SK-N-SH (cell line): ENCODE measurements at regions not wholly inside any gene's neighbourhood (a gene's known extent, or its start where the extent isn't known, plus 50 kb on each side); places are given as distances from the start of the nearest gene placed in this dataset.

Source experiments
- CTCF ChIA-PET: fragments of 300-600, 350-600 bp; formaldehyde crosslinking; extraction: SDS; loops from one replicate; lab custom pipeline; 2021; lab: Yijun Ruan, JAX
- POLR2A ChIA-PET: fragments of 350-600 bp; sonication (Branson Sonifier 250); formaldehyde crosslinking; extraction: SDS; loops from one replicate; lab custom pipeline; 2020; ENCODE audit warnings: antibody characterized with exemption, inconsistent platforms; lab: Yijun Ruan, JAX
- DNase-seq: peaks from one replicate; pipeline ENCODE4 v3.0.0; 2012
- H2AFZ ChIP-seq: fragments of 200-600 bp; sonication (generic); 2 replicates; pipeline ENCODE4 v1.8.1; 2016; ENCODE audit warnings: antibody characterized with exemption, mild to moderate bottlenecking, low read depth
- H3F3A ChIP-seq: fragments of 200-600 bp; sonication (generic); replicated peaks from 2 replicates; pipeline ENCODE3; 2016; ENCODE audit warnings: antibody characterized with exemption, mild to moderate bottlenecking; ENCODE audit not compliant: insufficient read depth
- H3K27ac ChIP-seq, 2 experiments: fragments of 200-500 bp in 1 of 2; fragments of 200-600 bp in 1 of 2; sonication (Bioruptor generic) in 1 of 2; sonication (generic), shearing (Covaris generic) in 1 of 2; 2 replicates each; pipeline versions ENCODE4 v1.5.1 to v1.6.1; 2014 to 2016; ENCODE audit warnings: low read depth in 2 of 2, inconsistent platforms in 1 of 2, low read length in 1 of 2, mild to moderate bottlenecking in 1 of 2, mixed read lengths in 1 of 2
- H3K27me3 ChIP-seq: fragments of 200-600 bp; sonication (generic), shearing (Covaris generic); 2 replicates; pipeline ENCODE4 v1.6.1; 2016; ENCODE audit warnings: mixed run types; ENCODE audit not compliant: insufficient read depth
- H3K36me3 ChIP-seq, 2 experiments: fragments of 200-500 bp in 1 of 2; fragments of 200-600 bp in 1 of 2; sonication (Bioruptor generic) in 1 of 2; sonication (generic) in 1 of 2; replicated peaks in 1 of 2; 2 replicates each; pipeline versions ENCODE3 to v1.5.1; 2014 to 2016; ENCODE audit warnings: low read length in 1 of 2, mild to moderate bottlenecking in 1 of 2; ENCODE audit not compliant: insufficient read depth in 2 of 2, control insufficient read depth in 1 of 2
- H3K4me1 ChIP-seq, 2 experiments: fragments of 200-500 bp in 1 of 2; fragments of 200-600 bp in 1 of 2; sonication (Bioruptor generic) in 1 of 2; sonication (generic), shearing (Covaris generic) in 1 of 2; 2 replicates each; pipeline versions ENCODE4 v1.5.1 to v1.6.1; 2014 to 2016; ENCODE audit warnings: low read depth in 1 of 2, low read length in 1 of 2, mixed run types in 1 of 2; ENCODE audit not compliant: insufficient read depth in 2 of 2, control insufficient read depth in 1 of 2
- H3K4me2 ChIP-seq: fragments of 200-600 bp; sonication (generic), shearing (Covaris generic); 2 replicates; pipeline ENCODE4 v1.6.1; 2017; ENCODE audit warnings: mixed run types
- H3K4me3 ChIP-seq, 2 experiments: fragments of 200-500 bp in 1 of 2; fragments of 200-600 bp in 1 of 2; sonication (Bioruptor generic) in 1 of 2; sonication (generic), shearing (Covaris generic) in 1 of 2; 2 replicates each; pipeline versions ENCODE4 v1.5.1 to v1.8.1; 2014 to 2016; ENCODE audit warnings: low read depth in 2 of 2, inconsistent platforms in 1 of 2, low read length in 1 of 2, mild to moderate bottlenecking in 1 of 2, mixed read lengths in 1 of 2, moderate library complexity in 1 of 2
- H3K79me2 ChIP-seq: fragments of 200-600 bp; sonication (generic); 2 replicates; pipeline ENCODE4 v1.8.1; 2017; ENCODE audit warnings: mild to moderate bottlenecking; ENCODE audit not compliant: insufficient read depth
- H3K9ac ChIP-seq: fragments of 200-600 bp; sonication (generic); 2 replicates; pipeline ENCODE4 v1.6.1; 2017; ENCODE audit warnings: mixed run types
- H3K9me2 ChIP-seq: fragments of 200-600 bp; sonication (generic); 2 replicates; pipeline ENCODE4 v1.6.1; 2017; ENCODE audit warnings: mixed run types
- H3K9me3 ChIP-seq: fragments of 200-600 bp; sonication (generic); 2 replicates; pipeline ENCODE4 v1.6.1; 2017; ENCODE audit warnings: mixed run types, mild to moderate bottlenecking, moderate library complexity
- H4K20me1 ChIP-seq: fragments of 200-600 bp; sonication (generic); 2 replicates; pipeline ENCODE4 v1.6.1; 2017; ENCODE audit warnings: mild to moderate bottlenecking, mixed run types; ENCODE audit not compliant: insufficient read depth
- CTCF ChIP-seq: fragments of 200-600 bp; sonication (generic); IDR thresholded peaks from 2 replicates; pipeline ENCODE4 v1.6.1; 2017; ENCODE audit warnings: antibody characterized with exemption, mild to moderate bottlenecking, moderate library complexity
- EP300 ChIP-seq, 2 experiments: IDR thresholded peaks; 2 replicates each; pipeline versions ENCODE4 v1.4.0 to v1.6.1; 2012; ENCODE audit warnings: borderline replicate concordance in 1 of 2, low read depth in 1 of 2, low read length in 1 of 2
- EZH2phosphoT487 ChIP-seq: fragments of 200-600 bp; sonication (generic); IDR thresholded peaks from 2 replicates; pipeline ENCODE4 v1.6.1; 2017; ENCODE audit warnings: low read depth, mixed run types, mild to moderate bottlenecking, antibody characterized with exemption, moderate library complexity, borderline replicate concordance
- FOSL2 ChIP-seq: IDR thresholded peaks from 2 replicates; pipeline ENCODE4 v1.4.0; 2012; ENCODE audit warnings: low read depth, mild to moderate bottlenecking, moderate library complexity, borderline replicate concordance
- MEF2A ChIP-seq: IDR thresholded peaks from 2 replicates; pipeline ENCODE4 v1.4.0; 2012; ENCODE audit warnings: low read depth, borderline replicate concordance
- MXI1 ChIP-seq: IDR thresholded peaks from 2 replicates; pipeline ENCODE4 v1.6.1; 2012; ENCODE audit warnings: mild to moderate bottlenecking, low read depth, low read length, improper control_type of control experiment
- RCOR1 ChIP-seq: fragments of 150-350 bp; IDR thresholded peaks from 2 replicates; pipeline ENCODE4 v1.6.1; 2017; ENCODE audit warnings: antibody characterized with exemption, low read length
- RFX5 ChIP-seq: IDR thresholded peaks from 2 replicates; pipeline ENCODE4 v1.6.1; 2012; ENCODE audit warnings: mild to moderate bottlenecking, improper control_type of control experiment, low read length
- TAF1 ChIP-seq: IDR thresholded peaks from 2 replicates; pipeline ENCODE4 v1.6.1; 2012; ENCODE audit warnings: low read depth, mild to moderate bottlenecking, low read length, moderate library complexity, borderline replicate concordance
- TEAD4 ChIP-seq: IDR thresholded peaks from 2 replicates; pipeline ENCODE4 v1.4.0; 2012; ENCODE audit warnings: mild to moderate bottlenecking, borderline replicate concordance; ENCODE audit not compliant: insufficient read depth
- WGBS: methylation state at CpG from one replicate; pipeline ENCODE4 v1.1.6; 2017; ENCODE audit warnings: low lambda C conversion rate; 5-methylcytosine and 5-hydroxymethylcytosine counted together
- TF ChIP-seq, protein P1 (sequence below): IDR thresholded peaks from 2 replicates; pipeline ENCODE4; 2012
- TF ChIP-seq, protein P2 (sequence below): fragments of 150-350 bp; IDR thresholded peaks from 2 replicates; pipeline ENCODE4 v1.6.1; 2016; ENCODE audit warnings: mild to moderate bottlenecking, low read depth, low read length
- TF ChIP-seq, protein P3 (sequence below): IDR thresholded peaks from 2 replicates; pipeline ENCODE4 v1.6.1; 2012; ENCODE audit warnings: mild to moderate bottlenecking, low read depth, low read length, moderate library complexity
- TF ChIP-seq, protein P4 (sequence below): IDR thresholded peaks from 2 replicates; pipeline ENCODE4 v1.4.0; 2012; ENCODE audit warnings: low read depth

- no peaks in the 10 kb centered on the region for H3K9me3 ChIP-seq
- TF ChIP-seq, protein P1, sequence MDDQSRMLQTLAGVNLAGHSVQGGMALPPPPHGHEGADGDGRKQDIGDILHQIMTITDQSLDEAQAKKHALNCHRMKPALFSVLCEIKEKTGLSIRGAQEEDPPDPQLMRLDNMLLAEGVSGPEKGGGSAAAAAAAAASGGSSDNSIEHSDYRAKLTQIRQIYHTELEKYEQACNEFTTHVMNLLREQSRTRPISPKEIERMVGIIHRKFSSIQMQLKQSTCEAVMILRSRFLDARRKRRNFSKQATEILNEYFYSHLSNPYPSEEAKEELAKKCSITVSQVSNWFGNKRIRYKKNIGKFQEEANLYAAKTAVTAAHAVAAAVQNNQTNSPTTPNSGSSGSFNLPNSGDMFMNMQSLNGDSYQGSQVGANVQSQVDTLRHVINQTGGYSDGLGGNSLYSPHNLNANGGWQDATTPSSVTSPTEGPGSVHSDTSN, result no peak
- no peak for TF ChIP-seq RFX5
- TF ChIP-seq, protein P2, sequence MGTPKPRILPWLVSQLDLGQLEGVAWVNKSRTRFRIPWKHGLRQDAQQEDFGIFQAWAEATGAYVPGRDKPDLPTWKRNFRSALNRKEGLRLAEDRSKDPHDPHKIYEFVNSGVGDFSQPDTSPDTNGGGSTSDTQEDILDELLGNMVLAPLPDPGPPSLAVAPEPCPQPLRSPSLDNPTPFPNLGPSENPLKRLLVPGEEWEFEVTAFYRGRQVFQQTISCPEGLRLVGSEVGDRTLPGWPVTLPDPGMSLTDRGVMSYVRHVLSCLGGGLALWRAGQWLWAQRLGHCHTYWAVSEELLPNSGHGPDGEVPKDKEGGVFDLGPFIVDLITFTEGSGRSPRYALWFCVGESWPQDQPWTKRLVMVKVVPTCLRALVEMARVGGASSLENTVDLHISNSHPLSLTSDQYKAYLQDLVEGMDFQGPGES, result no peak
- TF ChIP-seq CTCF, result no peak; the same call in 1 of the 2 replicates
- no peak for TF ChIP-seq MEF2A
- TF ChIP-seq EP300 (IDR thresholded peaks at IDR 0.05; ENCODE audit: borderline replicate concordance in 1 of 2, low read depth in 1 of 2, low read length in 1 of 2), result no peak
- TF ChIP-seq, protein P3, sequence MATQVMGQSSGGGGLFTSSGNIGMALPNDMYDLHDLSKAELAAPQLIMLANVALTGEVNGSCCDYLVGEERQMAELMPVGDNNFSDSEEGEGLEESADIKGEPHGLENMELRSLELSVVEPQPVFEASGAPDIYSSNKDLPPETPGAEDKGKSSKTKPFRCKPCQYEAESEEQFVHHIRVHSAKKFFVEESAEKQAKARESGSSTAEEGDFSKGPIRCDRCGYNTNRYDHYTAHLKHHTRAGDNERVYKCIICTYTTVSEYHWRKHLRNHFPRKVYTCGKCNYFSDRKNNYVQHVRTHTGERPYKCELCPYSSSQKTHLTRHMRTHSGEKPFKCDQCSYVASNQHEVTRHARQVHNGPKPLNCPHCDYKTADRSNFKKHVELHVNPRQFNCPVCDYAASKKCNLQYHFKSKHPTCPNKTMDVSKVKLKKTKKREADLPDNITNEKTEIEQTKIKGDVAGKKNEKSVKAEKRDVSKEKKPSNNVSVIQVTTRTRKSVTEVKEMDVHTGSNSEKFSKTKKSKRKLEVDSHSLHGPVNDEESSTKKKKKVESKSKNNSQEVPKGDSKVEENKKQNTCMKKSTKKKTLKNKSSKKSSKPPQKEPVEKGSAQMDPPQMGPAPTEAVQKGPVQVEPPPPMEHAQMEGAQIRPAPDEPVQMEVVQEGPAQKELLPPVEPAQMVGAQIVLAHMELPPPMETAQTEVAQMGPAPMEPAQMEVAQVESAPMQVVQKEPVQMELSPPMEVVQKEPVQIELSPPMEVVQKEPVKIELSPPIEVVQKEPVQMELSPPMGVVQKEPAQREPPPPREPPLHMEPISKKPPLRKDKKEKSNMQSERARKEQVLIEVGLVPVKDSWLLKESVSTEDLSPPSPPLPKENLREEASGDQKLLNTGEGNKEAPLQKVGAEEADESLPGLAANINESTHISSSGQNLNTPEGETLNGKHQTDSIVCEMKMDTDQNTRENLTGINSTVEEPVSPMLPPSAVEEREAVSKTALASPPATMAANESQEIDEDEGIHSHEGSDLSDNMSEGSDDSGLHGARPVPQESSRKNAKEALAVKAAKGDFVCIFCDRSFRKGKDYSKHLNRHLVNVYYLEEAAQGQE, result no peak
- no peak for TF ChIP-seq RCOR1
- H3K4me3 ChIP-seq, result no peak overlapping the region
- no peak overlapping the region for H2AFZ ChIP-seq
- no peak for DNase-seq
- ChIA-PET CTCF (interaction anchor here (2.1 kb wide), 1 partner anchor 33 kb away, joined by 4 read pairs; no protein-coding TSS in a partner anchor), POLR2A (no interaction called here)
- H3K27ac ChIP-seq, result no peak overlapping the region
- no peaks in the 10 kb centered on the region; a peak in 1 of 4 replicates for H3K4me1 ChIP-seq
- H3K79me2 ChIP-seq, result no peaks in the 10 kb centered on the region
- H3K36me3 ChIP-seq, result no peaks in the 10 kb centered on the region
- H3F3A ChIP-seq, result no peaks in the 10 kb centered on the region
- no peaks in the 10 kb centered on the region for H4K20me1 ChIP-seq
- no peaks in the 10 kb centered on the region; the same call in 1 of the 2 replicates for H3K27me3 ChIP-seq
- no peaks in the 10 kb centered on the region for H3K9me2 ChIP-seq
- WGBS, result 54% methylated on average over 4 of the region's 4 CpGs
- no peak overlapping the region for H3K4me2 ChIP-seq
- H3K9ac ChIP-seq, result no peak overlapping the region
These were observed 90.7 kb upstream of the KLHL29 start for GRCh38 chr2:23294238-23294637.

DNA sequence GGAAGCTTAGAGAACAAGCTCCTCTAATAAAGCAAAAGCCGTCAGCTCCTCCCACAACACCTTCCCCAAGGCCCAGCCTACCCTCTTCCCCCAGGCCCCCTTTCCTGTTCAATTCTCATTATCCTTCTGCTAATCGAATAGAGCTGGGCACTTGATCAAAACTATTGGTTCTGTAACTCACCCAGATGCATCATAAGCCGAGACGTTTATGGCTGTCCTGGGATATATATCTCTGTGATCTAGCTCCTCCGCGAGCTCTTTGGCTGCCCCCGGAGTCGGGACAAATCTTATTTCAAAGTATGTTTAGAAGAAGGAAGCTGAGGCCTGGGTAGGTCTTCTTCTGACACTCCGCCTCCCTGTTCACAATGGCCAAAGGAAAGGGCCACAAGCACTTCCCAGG is 88.3 kb upstream of the KLHL29 start:
- H3K4me1 ChIP-seq, result no peaks in the 10 kb centered on the region; a peak in 1 of 4 replicates
- ChIA-PET CTCF (interaction anchor here (0.9 kb wide), 1 partner anchor 9 kb away, joined by 4 read pairs; no protein-coding TSS in a partner anchor), POLR2A (no interaction called here)
- no peaks in the 10 kb centered on the region for H3K79me2 ChIP-seq
- no peak overlapping the region for H3K4me3 ChIP-seq
- H4K20me1 ChIP-seq, result no peaks in the 10 kb centered on the region
- no peaks in the 10 kb centered on the region for H3F3A ChIP-seq
- no peak overlapping the region for H3K9ac ChIP-seq
- no peaks in the 10 kb centered on the region; the same call in 1 of the 2 replicates for H3K27me3 ChIP-seq
- H3K27ac ChIP-seq, result no peak overlapping the region
- no peak overlapping the region for H2AFZ ChIP-seq
- no peaks in the 10 kb centered on the region for H3K36me3 ChIP-seq
- H3K4me2 ChIP-seq, result no peak overlapping the region
- H3K9me2 ChIP-seq, result no peaks in the 10 kb centered on the region
- H3K9me3 ChIP-seq, result no peaks in the 10 kb centered on the region
- TF ChIP-seq EZH2phosphoT487 (no peak), TAF1 (no peak), TEAD4 (no peak), FOSL2 (no peak), MXI1 (no peak)
- TF ChIP-seq, protein P3, result no peak
- TF ChIP-seq, protein P4, sequence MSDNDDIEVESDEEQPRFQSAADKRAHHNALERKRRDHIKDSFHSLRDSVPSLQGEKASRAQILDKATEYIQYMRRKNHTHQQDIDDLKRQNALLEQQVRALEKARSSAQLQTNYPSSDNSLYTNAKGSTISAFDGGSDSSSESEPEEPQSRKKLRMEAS, result no peak
- TF ChIP-seq, all 33 proteins: peak for 0
- WGBS, result 62% methylated on average over 9 of the region's 9 CpGs
- no peak for DNase-seq
